GM12878 (cell line): ENCODE measurements at regions not wholly inside any gene's neighbourhood (a gene's known extent, or its start where the extent isn't known, plus 50 kb on each side); places are given as distances from the start of the nearest gene placed in this dataset.

ENCODE experiments used
- ATAC-seq: fragments of 200-7000 bp; cut with Tn5 transposase; 3 replicates; pipeline ENCODE4 v1.9.1; 2020; ENCODE audit warnings: mild to moderate bottlenecking, moderate library complexity
- BruUV-seq: library from RNA; stranded (reverse); fragments of 400-500 nt; replicated peaks from 2 replicates; lab custom pipeline; 2021; lab: Mats Ljungman, UMichigan
- CTCF ChIA-PET: fragments of 300-600 bp; sonication (Branson Sonifier 250); formaldehyde crosslinking; extraction: SDS; loops from one replicate; lab custom pipeline; 2021; ENCODE audit warnings: inconsistent platforms; lab: Yijun Ruan, JAX
- POLR2A ChIA-PET: fragments of 350-600 bp; formaldehyde crosslinking; extraction: SDS; loops from one replicate; lab custom pipeline; 2021; ENCODE audit warnings: inconsistent platforms; lab: Charles Lee
- RAD21 ChIA-PET: fragments of 300-600 bp; sonication (Branson Sonifier 250); formaldehyde crosslinking; loops from one replicate; lab custom pipeline; 2023; ENCODE audit warnings: antibody characterized with exemption; ENCODE audit not compliant: unreplicated experiment; lab: Charles Lee
- SMC1A ChIA-PET: fragments of 300-600 bp; sonication (Branson Sonifier 250); formaldehyde crosslinking; loops from one replicate; lab custom pipeline; 2023; ENCODE audit not compliant: unreplicated experiment, uncharacterized antibody; lab: Charles Lee
- DNase-seq: peaks from one replicate; pipeline ENCODE4 v3.0.0-alpha.2; 2011; ENCODE audit warnings: low read depth, low spot score
- FAIRE-seq: peaks from 3 replicates; lab custom pipeline; 2011; peaks lifted over from hg19 to GRCh38; lab: Jason Lieb, UNC
- H2AFZ ChIP-seq: 2 replicates; pipeline ENCODE4 v1.6.0; 2011; ENCODE audit warnings: low read depth, low read length, control low read depth; ENCODE audit not compliant: control insufficient read depth
- H3K27ac ChIP-seq: 2 replicates; pipeline ENCODE4 v1.5.1; 2011; ENCODE audit warnings: control low read depth; ENCODE audit not compliant: control insufficient read depth, insufficient read depth
- H3K27me3 ChIP-seq, 2 experiments: replicated peaks in 1 of 2; 2 replicates each; pipeline versions ENCODE4 v1.6.0 to v1.6.1; 2011; ENCODE audit warnings: low read length in 1 of 2; ENCODE audit not compliant: control insufficient read depth in 2 of 2, insufficient read depth in 2 of 2
- H3K36me3 ChIP-seq, 2 experiments: 2 replicates each; pipeline ENCODE4 v1.5.1; 2011; ENCODE audit warnings: low read length in 1 of 2; ENCODE audit not compliant: control insufficient read depth in 2 of 2, insufficient read depth in 2 of 2
- H3K4me1 ChIP-seq: 2 replicates; pipeline ENCODE4 v1.6.1; 2011; ENCODE audit warnings: mild to moderate bottlenecking, low read length, moderate library complexity, mixed read lengths; ENCODE audit not compliant: control insufficient read depth, insufficient read depth
- H3K4me2 ChIP-seq: 2 replicates; pipeline ENCODE4 v1.6.0; 2011; ENCODE audit warnings: control low read depth; ENCODE audit not compliant: control insufficient read depth, insufficient read depth
- H3K4me3 ChIP-seq: fragments of 200-600 bp; sonication (generic); 2 replicates; pipeline ENCODE4 v1.5.1; 2016
- H3K79me2 ChIP-seq: 2 replicates; pipeline ENCODE4 v1.6.0; 2011; ENCODE audit warnings: low read length; ENCODE audit not compliant: control insufficient read depth, insufficient read depth
- H3K9ac ChIP-seq: 2 replicates; pipeline ENCODE4 v1.8.0; 2011; ENCODE audit warnings: low read length, control low read depth, mixed read lengths; ENCODE audit not compliant: control insufficient read depth, insufficient read depth
- H3K9me3 ChIP-seq: replicated peaks from 3 replicates; pipeline ENCODE4 v1.5.1; 2011; ENCODE audit warnings: mild to moderate bottlenecking, low read length; ENCODE audit not compliant: control insufficient read depth, insufficient read depth
- H4K20me1 ChIP-seq: 2 replicates; pipeline ENCODE4 v1.6.0; 2011; ENCODE audit not compliant: control insufficient read depth, insufficient read depth
- BCL3 ChIP-seq: IDR thresholded peaks from 2 replicates; pipeline ENCODE4 v1.6.1; 2011; ENCODE audit warnings: borderline replicate concordance, low read depth, mild to moderate bottlenecking, moderate library complexity, low read length; ENCODE audit not compliant: insufficient read depth, poor library complexity, severe bottlenecking
- CBX3 ChIP-seq: fragments of 200-600 bp; sonication (generic); IDR thresholded peaks from 2 replicates; pipeline ENCODE4 v1.6.1; 2016; ENCODE audit warnings: low read depth, borderline replicate concordance
- CHD4 ChIP-seq: fragments of 200-600 bp; sonication (generic); IDR thresholded peaks from 2 replicates; pipeline ENCODE4 v1.6.1; 2016; ENCODE audit warnings: mild to moderate bottlenecking
- CTCF ChIP-seq, 3 experiments: IDR thresholded peaks in 2 of 3; conservative IDR thresholded peaks in 1 of 3; 2 replicates each; pipeline ENCODE4 v1.5.1; 2011; ENCODE audit warnings: low read depth in 3 of 3, low read length in 3 of 3, mild to moderate bottlenecking in 3 of 3, control low read depth in 2 of 3, moderate library complexity in 2 of 3, inconsistent platforms in 1 of 3, mixed read lengths in 1 of 3; ENCODE audit not compliant: control insufficient read depth in 2 of 3, insufficient read depth in 1 of 3; ENCODE audit errors: extremely low read depth in 1 of 3
- HSF1 ChIP-seq: fragments of 150-350 bp; IDR thresholded peaks from 2 replicates; pipeline ENCODE4 v1.6.1; 2014; ENCODE audit warnings: mild to moderate bottlenecking, low read depth, low read length
- IKZF2 ChIP-seq, 2 experiments: fragments of 450-650 bp; IDR thresholded peaks; 2 replicates each; pipeline ENCODE4 v1.6.1; 2017; ENCODE audit warnings: mild to moderate bottlenecking in 2 of 2, moderate library complexity in 2 of 2
- JUNB ChIP-seq: IDR thresholded peaks from 2 replicates; pipeline ENCODE4 v1.6.1; 2016; ENCODE audit warnings: antibody characterized with exemption, mild to moderate bottlenecking
- KLF5 ChIP-seq: fragments of 450-650 bp; IDR thresholded peaks from 2 replicates; pipeline ENCODE4 v1.6.1; 2014; ENCODE audit warnings: mild to moderate bottlenecking; ENCODE audit not compliant: partially characterized antibody
- PKNOX1 ChIP-seq: fragments of 450-650 bp; IDR thresholded peaks from 2 replicates; pipeline ENCODE4 v1.6.1; 2016; ENCODE audit warnings: mild to moderate bottlenecking
- PML ChIP-seq: IDR thresholded peaks from 2 replicates; pipeline ENCODE4 v1.6.1; 2012; ENCODE audit warnings: low read length, inconsistent platforms
- SRF ChIP-seq, 2 experiments: IDR thresholded peaks; 2 replicates each; pipeline ENCODE4 v1.6.1; 2011; ENCODE audit warnings: low read depth in 2 of 2, low read length in 2 of 2, mild to moderate bottlenecking in 1 of 2, moderate library complexity in 1 of 2
- ZBTB40 ChIP-seq: fragments of 450-650 bp; IDR thresholded peaks from 2 replicates; pipeline ENCODE4 v1.6.1; 2016; ENCODE audit warnings: mild to moderate bottlenecking, moderate library complexity, borderline replicate concordance
- WGBS: methylation state at CpG from one replicate; pipeline ENCODE4 v1.1.6; 2016; ENCODE audit warnings: low lambda C conversion rate; ENCODE audit not compliant: insufficient replicate concordance, insufficient coverage; ENCODE audit errors: missing lambda C conversion rate; 5-methylcytosine and 5-hydroxymethylcytosine counted together
- in situ Hi-C: fragments of 300-500 bp; cut with MboI; formaldehyde crosslinking; loops from 9 replicates; pipeline ENCODE4 v1.14.3; 2018; ENCODE audit warnings: mixed read lengths
- intact Hi-C: fragments of 100-400 bp; cut with micrococcal nuclease; formaldehyde crosslinking; loops from one replicate; pipeline ENCODE4 v1.14.2; 2022; ENCODE audit not compliant: unreplicated experiment

GRCh38 chr5:45132972-45133371, 324.2 kb downstream of the MRPS30 start (continued):
- no peak for TF ChIP-seq BCL3
- no peak for TF ChIP-seq PKNOX1
- TF ChIP-seq ZBTB40, result no peak
- TF ChIP-seq SRF (IDR thresholded peaks at IDR 0.05; ENCODE audit: low read depth in 2 of 2, low read length in 2 of 2), result no peak
- TF ChIP-seq JUNB, result no peak
- no peak for TF ChIP-seq IKZF2 (IDR thresholded peaks at IDR 0.05)
- no peak for TF ChIP-seq CHD4

- WGBS, result 24% methylated on average over 4 of the region's 4 CpGs
- H3K4me1 ChIP-seq, result no peaks in the 10 kb centered on the region
- RAD21 ChIA-PET, result no interaction called here
- no peak overlapping the region for H2AFZ ChIP-seq
- H3K27ac ChIP-seq, result no peak overlapping the region
- in situ Hi-C loops, result no loop called here
- intact Hi-C loops, result no loop called here
- CTCF ChIA-PET, result no interaction called here
- no peak overlapping the region for H3K9ac ChIP-seq
- no peaks in the 10 kb centered on the region for H3K9me3 ChIP-seq
- H3K4me3 ChIP-seq, result no peak overlapping the region
- no peaks in the 10 kb centered on the region for H3K79me2 ChIP-seq
- ATAC-seq (no peak), FAIRE-seq (no peak), DNase-seq (no peak)
- no peaks in the 10 kb centered on the region for H3K27me3 ChIP-seq
- H3K36me3 ChIP-seq, result no peaks in the 10 kb centered on the region
- no peaks in the 10 kb centered on the region for H4K20me1 ChIP-seq
- BruUV-seq, result no TSS peak
- SMC1A ChIA-PET, result no interaction called here
- H3K4me2 ChIP-seq, result no peak overlapping the region
- POLR2A ChIA-PET, result no interaction called here
- TF ChIP-seq CTCF (IDR thresholded peaks at IDR 0.05 in 2 of 3, conservative IDR thresholded peaks at IDR 0.05 in 1 of 3; ENCODE audit: control insufficient read depth in 2 of 3, extremely low read depth in 1 of 3, insufficient read depth in 1 of 3, low read depth in 3 of 3, low read length in 3 of 3), result no peak
- no peak for TF ChIP-seq KLF5
- TF ChIP-seq CBX3, result no peak
- TF ChIP-seq HSF1, result no peak
- TF ChIP-seq PML, result no peak
Measured at GRCh38 chr5:45162974-45163373, 354.2 kb downstream of the MRPS30 start.
